ENCODE measurements at regions not wholly inside any gene's neighbourhood (a gene's known extent, or its start where the extent isn't known, plus 50 kb on each side); places are given as distances from the start of the nearest gene placed in this dataset.
"Not testable (repeated sequence)": the region's sequence is repeated elsewhere in the genome, so short reads cannot be mapped to it uniquely, and the experiment has no call there.

DNA sequence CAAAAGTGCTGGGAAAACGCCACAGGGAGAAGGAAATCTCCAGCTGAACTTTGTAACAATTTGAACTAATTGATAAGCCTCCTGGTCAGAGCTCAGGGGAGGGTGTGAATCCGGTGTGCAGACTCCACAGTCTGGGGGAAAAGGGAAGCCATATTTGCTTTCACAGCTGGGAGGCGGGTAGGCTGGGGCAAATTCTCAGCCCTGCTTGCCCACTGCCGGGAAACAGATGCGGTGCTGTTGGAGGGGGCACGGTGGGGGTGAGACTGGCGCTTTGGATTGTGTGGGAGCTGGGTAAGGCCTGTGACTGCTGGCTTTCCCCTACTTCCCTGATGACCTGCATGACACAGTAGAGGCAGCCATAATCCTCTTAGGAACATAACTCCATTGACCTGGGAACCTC, 134.8 kb downstream of the ADCYAP1 start (continued):
- TF ChIP-seq RAD21 (IDR thresholded peaks at IDR 0.05; ENCODE audit: low read depth): no peak
- TF ChIP-seq EZH2phosphoT487 (IDR thresholded peaks at IDR 0.05; ENCODE audit: borderline replicate concordance): no peak
- TF ChIP-seq SP1 (IDR thresholded peaks at IDR 0.05; ENCODE audit: low read depth): no peak

DNA sequence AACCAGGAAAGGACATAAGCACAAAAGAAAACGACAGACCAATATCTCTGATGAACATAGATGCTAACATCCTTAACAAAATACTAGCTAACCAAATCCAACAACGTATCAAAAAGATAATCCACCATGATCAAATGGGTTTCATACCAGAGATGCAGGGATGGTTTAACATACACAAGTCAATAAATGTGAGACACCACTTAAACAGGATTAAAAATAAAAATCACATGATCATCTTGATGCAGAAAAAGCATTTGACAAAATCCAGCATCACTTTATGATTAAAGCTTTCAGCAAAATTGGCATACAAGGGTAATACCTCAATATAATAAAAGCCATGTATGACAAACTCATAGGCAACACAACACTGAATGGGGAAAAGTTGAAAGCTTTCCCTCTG, 138.4 kb downstream of the ADCYAP1 start:
- ATAC-seq; H3K27ac ChIP-seq (ENCODE audit: low read depth, low read length); H3K79me2 ChIP-seq (ENCODE audit: insufficient read depth, low read length); H3K4me2 ChIP-seq (ENCODE audit: low read length); H3K9ac ChIP-seq (ENCODE audit: low read length); H3K4me1 ChIP-seq (ENCODE audit: control insufficient read depth in 1 of 2, insufficient read depth in 2 of 2, low read length in 2 of 2); H4K20me1 ChIP-seq (ENCODE audit: insufficient read depth); RAD21 ChIA-PET (ENCODE audit: low non-redundant PET in 1 of 2, low total read pairs in 2 of 2, uncharacterized antibody in 2 of 2, unreplicated experiment in 2 of 2); H3K27me3 ChIP-seq (ENCODE audit: insufficient read depth, low read length); H3K36me3 ChIP-seq (ENCODE audit: control insufficient read depth in 1 of 2, insufficient read depth in 2 of 2, low read length in 2 of 2); H3K9me3 ChIP-seq (ENCODE audit: control insufficient read depth in 1 of 2, insufficient read depth in 1 of 2, low read depth in 1 of 2, low read length in 2 of 2); H2AFZ ChIP-seq (ENCODE audit: low read depth, low read length, poor library complexity, severe bottlenecking); BruUV-seq (replicated peaks); H3K4me3 ChIP-seq (replicated peaks in 1 of 2; ENCODE audit: low read depth in 1 of 2, low read length in 2 of 2); CTCF ChIA-PET; POLR2A ChIA-PET; H3K9me2 ChIP-seq (ENCODE audit: insufficient read depth); DNase-seq (ENCODE audit: low read depth, low spot score): not testable (repeated sequence)
- intact Hi-C loops (cut with micrococcal nuclease): loop anchor here (5.0 kb wide), 1 partner anchor 49 kb away; no protein-coding TSS in a partner anchor

DNA sequence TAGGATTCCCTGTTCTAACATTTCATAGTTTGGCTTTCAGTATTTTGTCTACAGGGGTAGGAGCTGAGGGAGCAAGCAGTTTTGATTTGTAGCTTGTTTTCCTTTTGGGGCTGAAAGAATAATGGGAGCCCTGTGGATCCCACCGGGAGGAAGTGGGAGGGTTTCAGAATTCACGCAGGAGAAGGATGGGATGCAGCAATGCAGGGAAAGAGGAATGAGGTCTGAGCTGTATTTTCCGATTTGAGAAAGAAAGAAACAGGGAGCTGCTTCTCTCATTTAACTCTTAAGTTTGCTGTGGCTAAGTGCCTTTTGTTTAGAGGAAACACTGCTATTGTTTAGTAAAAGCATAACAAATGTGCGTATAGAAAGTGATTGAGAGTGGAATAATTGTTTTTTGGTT, 141.0 kb downstream of the ADCYAP1 start:
- Histone ChIP-seq H2AFZ (ENCODE audit: low read depth, low read length, poor library complexity, severe bottlenecking) (no peak overlapping the region), H3K27me3 (ENCODE audit: insufficient read depth, low read length) (no peaks in the 10 kb centered on the region), H3K27ac (ENCODE audit: low read depth, low read length) (no peak overlapping the region), H3K4me1 (ENCODE audit: control insufficient read depth in 1 of 2, insufficient read depth in 2 of 2, low read length in 2 of 2) (0 out of 4 replicates have a peak, but pooled peaks cover 0 to 3% of the 10 kb centered on the region in 2 experiments), H3K36me3 (ENCODE audit: control insufficient read depth in 1 of 2, insufficient read depth in 2 of 2, low read length in 2 of 2) (no peaks in the 10 kb centered on the region), H3K4me3 (replicated peaks in 1 of 2; ENCODE audit: low read depth in 1 of 2, low read length in 2 of 2) (no peak overlapping the region), H3K4me2 (ENCODE audit: low read length) (no peak overlapping the region), H3K9me3 (ENCODE audit: control insufficient read depth in 1 of 2, insufficient read depth in 1 of 2, low read depth in 1 of 2, low read length in 2 of 2) (no peaks in the 10 kb centered on the region), H3K9me2 (ENCODE audit: insufficient read depth) (no peaks in the 10 kb centered on the region), H4K20me1 (ENCODE audit: insufficient read depth) (no peaks in the 10 kb centered on the region), H3K9ac (ENCODE audit: low read length) (no peak overlapping the region), H3K79me2 (ENCODE audit: insufficient read depth, low read length) (no peaks in the 10 kb centered on the region)
- no TSS peak for BruUV-seq (replicated peaks)
- ATAC-seq (no peak), DNase-seq (ENCODE audit: low read depth, low spot score) (no peak)
- intact Hi-C loops (cut with micrococcal nuclease): no loop called here
- ChIA-PET CTCF (no interaction called here), RAD21 (ENCODE audit: low non-redundant PET in 1 of 2, low total read pairs in 2 of 2, uncharacterized antibody in 2 of 2, unreplicated experiment in 2 of 2) (no interaction called here), POLR2A (no interaction called here)
- no peak for TF ChIP-seq CEBPB (IDR thresholded peaks at IDR 0.05; ENCODE audit: low read depth)
- no peak for TF ChIP-seq EZH2 (IDR thresholded peaks at IDR 0.05)
- TF ChIP-seq POLR2AphosphoS5 (IDR thresholded peaks at IDR 0.05; ENCODE audit: low read depth, low read length): no peak
- no peak for TF ChIP-seq FOSL1 (IDR thresholded peaks at IDR 0.05; ENCODE audit: low read depth)
- TF ChIP-seq, protein P1, sequence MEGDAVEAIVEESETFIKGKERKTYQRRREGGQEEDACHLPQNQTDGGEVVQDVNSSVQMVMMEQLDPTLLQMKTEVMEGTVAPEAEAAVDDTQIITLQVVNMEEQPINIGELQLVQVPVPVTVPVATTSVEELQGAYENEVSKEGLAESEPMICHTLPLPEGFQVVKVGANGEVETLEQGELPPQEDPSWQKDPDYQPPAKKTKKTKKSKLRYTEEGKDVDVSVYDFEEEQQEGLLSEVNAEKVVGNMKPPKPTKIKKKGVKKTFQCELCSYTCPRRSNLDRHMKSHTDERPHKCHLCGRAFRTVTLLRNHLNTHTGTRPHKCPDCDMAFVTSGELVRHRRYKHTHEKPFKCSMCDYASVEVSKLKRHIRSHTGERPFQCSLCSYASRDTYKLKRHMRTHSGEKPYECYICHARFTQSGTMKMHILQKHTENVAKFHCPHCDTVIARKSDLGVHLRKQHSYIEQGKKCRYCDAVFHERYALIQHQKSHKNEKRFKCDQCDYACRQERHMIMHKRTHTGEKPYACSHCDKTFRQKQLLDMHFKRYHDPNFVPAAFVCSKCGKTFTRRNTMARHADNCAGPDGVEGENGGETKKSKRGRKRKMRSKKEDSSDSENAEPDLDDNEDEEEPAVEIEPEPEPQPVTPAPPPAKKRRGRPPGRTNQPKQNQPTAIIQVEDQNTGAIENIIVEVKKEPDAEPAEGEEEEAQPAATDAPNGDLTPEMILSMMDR (IDR thresholded peaks at IDR 0.05 in 2 of 3, conservative IDR thresholded peaks at IDR 0.05 in 1 of 3; ENCODE audit: borderline replicate concordance in 1 of 3, insufficient read depth in 1 of 3, low read depth in 2 of 3, low read length in 2 of 3): no peak
- no peak for TF ChIP-seq SP1 (IDR thresholded peaks at IDR 0.05; ENCODE audit: low read depth)
- TF ChIP-seq ELF1 (IDR thresholded peaks at IDR 0.05; ENCODE audit: borderline replicate concordance, low read depth): no peak
- no peak for TF ChIP-seq SIN3A (IDR thresholded peaks at IDR 0.05; ENCODE audit: low read depth)
- TF ChIP-seq, protein P2, sequence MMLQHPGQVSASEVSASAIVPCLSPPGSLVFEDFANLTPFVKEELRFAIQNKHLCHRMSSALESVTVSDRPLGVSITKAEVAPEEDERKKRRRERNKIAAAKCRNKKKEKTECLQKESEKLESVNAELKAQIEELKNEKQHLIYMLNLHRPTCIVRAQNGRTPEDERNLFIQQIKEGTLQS (IDR thresholded peaks at IDR 0.05): no peak
- no peak for TF ChIP-seq TCF7L2 (IDR thresholded peaks at IDR 0.05; ENCODE audit: borderline replicate concordance, extremely low read depth, insufficient read depth, insufficient read length)
- no peak for TF ChIP-seq EGR1 (IDR thresholded peaks at IDR 0.05; ENCODE audit: low read depth)
- TF ChIP-seq CBX3 (IDR thresholded peaks at IDR 0.05; ENCODE audit: low read depth): no peak
- TF ChIP-seq, protein P3, sequence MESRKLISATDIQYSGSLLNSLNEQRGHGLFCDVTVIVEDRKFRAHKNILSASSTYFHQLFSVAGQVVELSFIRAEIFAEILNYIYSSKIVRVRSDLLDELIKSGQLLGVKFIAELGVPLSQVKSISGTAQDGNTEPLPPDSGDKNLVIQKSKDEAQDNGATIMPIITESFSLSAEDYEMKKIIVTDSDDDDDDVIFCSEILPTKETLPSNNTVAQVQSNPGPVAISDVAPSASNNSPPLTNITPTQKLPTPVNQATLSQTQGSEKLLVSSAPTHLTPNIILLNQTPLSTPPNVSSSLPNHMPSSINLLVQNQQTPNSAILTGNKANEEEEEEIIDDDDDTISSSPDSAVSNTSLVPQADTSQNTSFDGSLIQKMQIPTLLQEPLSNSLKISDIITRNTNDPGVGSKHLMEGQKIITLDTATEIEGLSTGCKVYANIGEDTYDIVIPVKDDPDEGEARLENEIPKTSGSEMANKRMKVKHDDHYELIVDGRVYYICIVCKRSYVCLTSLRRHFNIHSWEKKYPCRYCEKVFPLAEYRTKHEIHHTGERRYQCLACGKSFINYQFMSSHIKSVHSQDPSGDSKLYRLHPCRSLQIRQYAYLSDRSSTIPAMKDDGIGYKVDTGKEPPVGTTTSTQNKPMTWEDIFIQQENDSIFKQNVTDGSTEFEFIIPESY (IDR thresholded peaks at IDR 0.05; ENCODE audit: extremely low read depth, insufficient replicate concordance, low read length): no peak
- no peak for TF ChIP-seq ZFX (IDR thresholded peaks at IDR 0.05)
- no peak for TF ChIP-seq ZNF274 (IDR thresholded peaks at IDR 0.05; ENCODE audit: low read depth, low read length)
- TF ChIP-seq JUND (IDR thresholded peaks at IDR 0.05): no peak
